ENCODE measurements at regions not wholly inside any gene's neighbourhood (a gene's known extent, or its start where the extent isn't known, plus 50 kb on each side); places are given as distances from the start of the nearest gene placed in this dataset.

GRCh38 chr12:91947459-91947858, 198.2 kb downstream of the BTG1 start:
- no peak for TF ChIP-seq CTCF (IDR thresholded peaks at IDR 0.05; ENCODE audit: insufficient read depth, low read length, poor library complexity, severe bottlenecking)
- TF ChIP-seq EZH2phosphoT487 (conservative IDR thresholded peaks at IDR 0.05; ENCODE audit: low read length) = no peak

Data from SU-DHL-6 (cell line).